ENCODE measurements at regions not wholly inside any gene's neighbourhood (a gene's known extent, or its start where the extent isn't known, plus 50 kb on each side); places are given as distances from the start of the nearest gene placed in this dataset.

GRCh38 chr5:171682801-171683200 lies 102.8 kb upstream of the SMIM23 start:
- no peak for TF ChIP-seq EHF (CRISPR knock-in tag; IDR thresholded peaks at IDR 0.05)
- TF ChIP-seq MAZ (IDR thresholded peaks at IDR 0.05; ENCODE audit: borderline replicate concordance, low read depth, low read length) = no peak
- TF ChIP-seq HOXB5 (CRISPR knock-in tag; IDR thresholded peaks at IDR 0.05) = no peak
- no peak for TF ChIP-seq KDM5A (IDR thresholded peaks at IDR 0.05)
- TF ChIP-seq JUNB (IDR thresholded peaks at IDR 0.05) = no peak
- TF ChIP-seq, protein P1, sequence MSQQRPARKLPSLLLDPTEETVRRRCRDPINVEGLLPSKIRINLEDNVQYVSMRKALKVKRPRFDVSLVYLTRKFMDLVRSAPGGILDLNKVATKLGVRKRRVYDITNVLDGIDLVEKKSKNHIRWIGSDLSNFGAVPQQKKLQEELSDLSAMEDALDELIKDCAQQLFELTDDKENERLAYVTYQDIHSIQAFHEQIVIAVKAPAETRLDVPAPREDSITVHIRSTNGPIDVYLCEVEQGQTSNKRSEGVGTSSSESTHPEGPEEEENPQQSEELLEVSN (IDR thresholded peaks at IDR 0.05; ENCODE audit: borderline replicate concordance, low read depth) = no peak
- no peak for TF ChIP-seq CHD4 (IDR thresholded peaks at IDR 0.05; ENCODE audit: borderline replicate concordance)
- no peak for TF ChIP-seq HOXA7 (CRISPR knock-in tag; IDR thresholded peaks at IDR 0.05)
- TF ChIP-seq, protein P2, sequence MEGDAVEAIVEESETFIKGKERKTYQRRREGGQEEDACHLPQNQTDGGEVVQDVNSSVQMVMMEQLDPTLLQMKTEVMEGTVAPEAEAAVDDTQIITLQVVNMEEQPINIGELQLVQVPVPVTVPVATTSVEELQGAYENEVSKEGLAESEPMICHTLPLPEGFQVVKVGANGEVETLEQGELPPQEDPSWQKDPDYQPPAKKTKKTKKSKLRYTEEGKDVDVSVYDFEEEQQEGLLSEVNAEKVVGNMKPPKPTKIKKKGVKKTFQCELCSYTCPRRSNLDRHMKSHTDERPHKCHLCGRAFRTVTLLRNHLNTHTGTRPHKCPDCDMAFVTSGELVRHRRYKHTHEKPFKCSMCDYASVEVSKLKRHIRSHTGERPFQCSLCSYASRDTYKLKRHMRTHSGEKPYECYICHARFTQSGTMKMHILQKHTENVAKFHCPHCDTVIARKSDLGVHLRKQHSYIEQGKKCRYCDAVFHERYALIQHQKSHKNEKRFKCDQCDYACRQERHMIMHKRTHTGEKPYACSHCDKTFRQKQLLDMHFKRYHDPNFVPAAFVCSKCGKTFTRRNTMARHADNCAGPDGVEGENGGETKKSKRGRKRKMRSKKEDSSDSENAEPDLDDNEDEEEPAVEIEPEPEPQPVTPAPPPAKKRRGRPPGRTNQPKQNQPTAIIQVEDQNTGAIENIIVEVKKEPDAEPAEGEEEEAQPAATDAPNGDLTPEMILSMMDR (IDR thresholded peaks at IDR 0.05) = no peak
- TF ChIP-seq PHF8 (IDR thresholded peaks at IDR 0.05; ENCODE audit: borderline replicate concordance, low read depth) = no peak
- TF ChIP-seq, protein P3, sequence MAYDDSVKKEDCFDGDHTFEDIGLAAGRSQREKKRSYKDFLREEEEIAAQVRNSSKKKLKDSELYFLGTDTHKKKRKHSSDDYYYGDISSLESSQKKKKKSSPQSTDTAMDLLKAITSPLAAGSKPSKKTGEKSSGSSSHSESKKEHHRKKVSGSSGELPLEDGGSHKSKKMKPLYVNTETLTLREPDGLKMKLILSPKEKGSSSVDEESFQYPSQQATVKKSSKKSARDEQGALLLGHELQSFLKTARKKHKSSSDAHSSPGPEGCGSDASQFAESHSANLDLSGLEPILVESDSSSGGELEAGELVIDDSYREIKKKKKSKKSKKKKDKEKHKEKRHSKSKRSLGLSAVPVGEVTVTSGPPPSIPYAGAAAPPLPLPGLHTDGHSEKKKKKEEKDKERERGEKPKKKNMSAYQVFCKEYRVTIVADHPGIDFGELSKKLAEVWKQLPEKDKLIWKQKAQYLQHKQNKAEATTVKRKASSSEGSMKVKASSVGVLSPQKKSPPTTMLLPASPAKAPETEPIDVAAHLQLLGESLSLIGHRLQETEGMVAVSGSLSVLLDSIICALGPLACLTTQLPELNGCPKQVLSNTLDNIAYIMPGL (CRISPR knock-in tag; IDR thresholded peaks at IDR 0.05; ENCODE audit: borderline replicate concordance) = no peak
- TF ChIP-seq POLR2A (IDR thresholded peaks at IDR 0.05; ENCODE audit: low read length) = no peak
- TF ChIP-seq, protein P4, sequence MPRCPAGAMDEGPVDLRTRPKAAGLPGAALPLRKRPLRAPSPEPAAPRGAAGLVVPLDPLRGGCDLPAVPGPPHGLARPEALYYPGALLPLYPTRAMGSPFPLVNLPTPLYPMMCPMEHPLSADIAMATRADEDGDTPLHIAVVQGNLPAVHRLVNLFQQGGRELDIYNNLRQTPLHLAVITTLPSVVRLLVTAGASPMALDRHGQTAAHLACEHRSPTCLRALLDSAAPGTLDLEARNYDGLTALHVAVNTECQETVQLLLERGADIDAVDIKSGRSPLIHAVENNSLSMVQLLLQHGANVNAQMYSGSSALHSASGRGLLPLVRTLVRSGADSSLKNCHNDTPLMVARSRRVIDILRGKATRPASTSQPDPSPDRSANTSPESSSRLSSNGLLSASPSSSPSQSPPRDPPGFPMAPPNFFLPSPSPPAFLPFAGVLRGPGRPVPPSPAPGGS (IDR thresholded peaks at IDR 0.05) = no peak
- TF ChIP-seq, protein P5, sequence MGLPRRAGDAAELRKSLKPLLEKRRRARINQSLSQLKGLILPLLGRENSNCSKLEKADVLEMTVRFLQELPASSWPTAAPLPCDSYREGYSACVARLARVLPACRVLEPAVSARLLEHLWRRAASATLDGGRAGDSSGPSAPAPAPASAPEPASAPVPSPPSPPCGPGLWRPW (IDR thresholded peaks at IDR 0.05) = no peak
- TF ChIP-seq NR3C1 (IDR thresholded peaks at IDR 0.05) = no peak
- TF ChIP-seq BHLHE40 (IDR thresholded peaks at IDR 0.05; ENCODE audit: low read depth, low read length) = no peak
- TF ChIP-seq ELK1 (IDR thresholded peaks at IDR 0.05; ENCODE audit: low read depth, low read length) = no peak
- TF ChIP-seq ZFP36 (IDR thresholded peaks at IDR 0.05; ENCODE audit: borderline replicate concordance, partially characterized antibody) = no peak
- POLR2A ChIA-PET = no interaction called here
- Histone ChIP-seq H3K4me3 (no peak overlapping the region), H3K4me1 (no peaks in the 10 kb centered on the region), H3K9me3 (no peaks in the 10 kb centered on the region), H3K27ac (no peak overlapping the region), H3K4me2 (no peak overlapping the region)
- 19% methylated on average over 9 of the region's 9 CpGs for WGBS (ENCODE audit: missing lambda C conversion rate)
- ATAC-seq (peak in 1 of 2 experiments; percentile 38; a peak in 3 of 6 replicates), FAIRE-seq (no peak), DNase-seq (ENCODE audit: low read depth in 1 of 2, low spot score in 1 of 2) (no peak)
- CTCF ChIA-PET = interaction anchor here (0.9 kb wide), 1 partner anchor 24 kb away, joined by 3 read pairs; no protein-coding TSS in a partner anchor

DNA sequence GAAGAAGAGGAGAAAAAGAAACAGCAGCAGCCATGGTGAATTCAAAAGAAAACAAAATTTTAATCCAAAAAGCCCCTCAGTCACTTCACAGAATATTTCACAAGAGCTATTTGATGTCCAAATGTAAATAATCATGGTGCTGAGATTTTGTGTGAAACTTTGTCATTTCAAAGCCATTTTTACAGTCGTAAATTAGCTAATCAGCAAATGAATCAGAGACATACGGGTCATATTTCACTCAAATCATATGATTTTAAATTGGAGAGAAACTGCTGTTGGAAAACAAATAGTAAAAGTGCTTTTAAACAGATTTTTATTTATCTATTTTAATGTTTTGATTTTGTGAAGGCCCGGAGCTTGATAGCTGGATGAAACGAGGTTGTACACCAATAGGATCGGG lies 101.4 kb upstream of the SMIM23 start:
- H3K4me3 ChIP-seq = no peak overlapping the region
- FAIRE-seq (no peak), ATAC-seq (no peak), DNase-seq (ENCODE audit: low read depth in 1 of 2, low spot score in 1 of 2) (no peak)
- H3K4me2 ChIP-seq = no peak overlapping the region
- no peaks in the 10 kb centered on the region for H3K9me3 ChIP-seq
- CTCF ChIA-PET = interaction anchor here (0.6 to 1.2 kb wide), 2 partner anchors 126 to 144 kb away, joined by 3 to 4 read pairs; no protein-coding TSS in a partner anchor
- H3K4me1 ChIP-seq = no peaks in the 10 kb centered on the region
- no peak for TF ChIP-seq RAD21 (conservative IDR thresholded peaks at IDR 0.05 in 1 of 2, IDR thresholded peaks at IDR 0.05 in 1 of 2)
- TF ChIP-seq MAFK (IDR thresholded peaks at IDR 0.05; ENCODE audit: partially characterized antibody) = no peak
- TF ChIP-seq TFCP2L1 (CRISPR knock-in tag; IDR thresholded peaks at IDR 0.05) = no peak
- TF ChIP-seq PHF8 (IDR thresholded peaks at IDR 0.05; ENCODE audit: borderline replicate concordance, low read depth) = no peak
- no peak for TF ChIP-seq GATA3 (IDR thresholded peaks at IDR 0.05; ENCODE audit: borderline replicate concordance)
- TF ChIP-seq HEYL (CRISPR knock-in tag; IDR thresholded peaks at IDR 0.05) = no peak
- TF ChIP-seq KDM1A (IDR thresholded peaks at IDR 0.05; ENCODE audit: low read depth) = no peak
- 52% methylated on average over 5 of the region's 5 CpGs for WGBS (ENCODE audit: missing lambda C conversion rate)
- POLR2A ChIA-PET = no interaction called here
- no peak overlapping the region for H3K27ac ChIP-seq
